ENCODE measurements at regions not wholly inside any gene's neighbourhood (a gene's known extent, or its start where the extent isn't known, plus 50 kb on each side); places are given as distances from the start of the nearest gene placed in this dataset.

DNA sequence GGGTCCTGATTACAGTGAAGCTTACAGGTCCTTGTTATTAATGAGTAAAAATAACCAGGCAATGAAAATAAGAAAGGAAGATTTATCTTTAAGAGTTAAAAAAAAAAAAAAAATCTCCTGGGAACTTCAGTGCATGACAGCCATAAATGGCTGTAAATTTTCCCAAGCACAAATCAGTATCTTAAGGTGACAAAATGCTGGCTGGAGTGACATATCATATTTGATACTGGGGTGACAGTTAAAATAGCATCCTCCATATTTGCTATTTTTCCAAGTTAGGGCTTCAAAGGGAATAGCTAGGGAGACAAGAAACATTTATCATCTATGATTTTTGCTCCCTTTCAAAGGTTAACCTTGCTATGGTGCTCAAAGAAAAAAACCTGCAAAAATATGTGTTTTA lies 226.6 kb downstream of the PRDM2 start:
- DNase-seq, result no peak

DNA sequence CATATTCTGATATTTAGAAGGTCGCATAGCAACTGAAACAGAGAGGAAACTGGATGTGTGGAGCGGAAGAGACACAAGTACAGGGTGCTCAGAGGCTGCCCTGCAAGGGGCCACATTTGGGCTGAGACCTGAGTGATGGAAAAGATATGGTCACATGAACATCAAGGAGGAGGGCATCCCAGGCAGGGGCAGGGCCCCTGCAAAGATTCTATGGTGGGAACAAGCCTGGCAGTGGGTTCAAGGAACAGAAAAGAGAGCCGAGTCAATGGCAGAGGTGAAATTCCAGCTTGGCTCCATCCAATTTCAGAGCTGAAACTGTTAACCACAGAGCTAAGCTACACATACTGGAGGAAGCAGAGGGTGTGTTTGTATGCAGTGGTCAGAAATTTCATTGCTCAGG lies 227.7 kb downstream of the PRDM2 start:
- DNase-seq, result no peak

DNA sequence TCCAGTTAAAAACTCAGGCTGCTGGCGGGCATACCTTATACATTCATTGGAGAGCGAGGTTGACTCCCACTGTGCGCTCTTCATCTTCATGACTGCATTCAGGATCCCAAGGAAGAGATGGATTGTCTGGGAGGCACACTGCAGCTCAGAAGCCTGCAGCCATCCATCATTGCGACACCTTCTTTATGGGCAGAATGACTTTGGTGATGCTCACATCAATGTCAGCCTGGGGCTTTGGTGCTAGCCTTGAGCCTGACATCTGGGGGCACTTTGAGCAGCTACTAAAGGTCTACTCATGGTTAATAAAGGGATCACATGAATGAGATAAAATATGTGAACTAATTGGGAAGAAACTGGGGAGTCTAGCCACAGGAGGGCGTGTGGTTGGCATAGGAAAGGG lies 229.3 kb downstream of the PRDM2 start:
- DNase-seq, result no peak

DNA sequence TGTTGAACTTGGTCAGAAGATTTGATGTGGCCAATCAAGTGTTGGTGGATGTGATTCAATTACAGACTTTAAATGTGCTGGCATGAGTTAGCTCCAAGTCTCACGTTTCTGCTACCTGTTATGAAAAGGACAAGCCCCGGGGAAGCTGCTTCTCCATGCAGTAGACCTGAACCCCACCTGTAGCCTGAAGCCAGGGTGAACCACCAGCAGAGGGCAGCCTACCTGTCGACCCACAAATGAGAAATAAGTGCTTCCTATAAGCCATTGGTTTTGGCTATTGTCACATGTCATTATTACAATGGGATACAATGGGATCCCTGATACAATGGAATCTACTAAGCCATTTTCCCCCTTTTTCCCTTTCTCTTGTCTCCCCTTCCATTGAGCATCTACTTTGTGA lies 230.2 kb downstream of the PRDM2 start:
- no peak for DNase-seq

DNA sequence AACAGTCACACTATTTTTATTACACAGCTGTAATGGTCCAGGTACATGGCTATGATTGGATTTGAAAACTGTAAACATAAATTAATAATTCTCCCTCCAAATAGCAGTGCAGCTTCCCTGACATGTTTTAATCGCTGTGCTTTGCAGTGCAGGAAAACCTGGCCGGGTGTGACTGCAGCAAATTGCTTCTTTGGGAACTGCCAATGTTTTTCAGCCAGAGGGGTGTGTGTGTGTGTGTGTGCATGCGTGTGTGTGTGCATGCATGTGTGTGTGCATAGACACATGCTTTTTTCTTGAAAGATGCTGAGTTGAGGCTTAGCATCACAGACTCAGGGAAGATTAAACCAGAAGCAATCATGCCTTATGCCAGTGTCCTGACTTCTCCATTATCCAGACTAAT lies 231.2 kb downstream of the PRDM2 start:
- DNase-seq, result no peak

DNA sequence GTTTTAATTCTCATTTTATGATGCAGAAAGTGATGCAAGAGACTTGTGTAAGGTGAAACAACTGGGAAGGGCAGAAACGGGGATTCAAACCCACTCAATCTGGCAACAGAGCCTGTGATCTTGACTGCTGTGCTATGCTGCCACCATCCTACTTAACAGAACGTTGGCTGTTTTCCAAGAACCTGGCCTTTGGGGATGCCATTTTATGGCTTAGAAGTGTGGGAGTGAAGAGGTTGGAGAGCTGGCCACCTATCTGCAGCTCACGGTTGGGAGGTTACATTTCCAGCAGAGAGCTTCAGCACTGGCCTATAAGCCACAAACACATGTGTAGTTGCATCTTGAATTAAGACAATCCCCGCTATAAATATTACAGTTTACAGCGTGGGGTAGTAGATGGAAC lies 235.3 kb downstream of the PRDM2 start:
- no peak for DNase-seq

DNA sequence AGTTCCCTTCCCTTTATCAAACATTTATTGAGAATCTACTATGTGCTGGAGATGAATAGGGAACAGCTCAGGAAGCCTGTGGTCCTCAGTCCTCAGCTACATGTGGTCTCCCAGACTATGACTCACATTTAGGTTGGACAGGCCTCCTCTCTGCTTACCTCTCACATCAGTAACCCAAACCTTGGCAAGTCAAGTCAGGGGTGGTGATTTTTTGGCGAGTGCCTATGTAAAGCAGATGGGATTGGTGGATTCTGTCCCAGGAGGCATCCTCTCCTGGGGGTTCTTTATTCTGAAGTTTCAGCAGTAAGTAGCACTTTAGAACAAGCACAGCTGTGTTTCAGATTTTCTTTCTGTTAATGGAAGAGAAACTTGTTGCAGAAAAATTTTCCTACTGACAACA lies 241.3 kb downstream of the PRDM2 start:
- no peak for DNase-seq

DNA sequence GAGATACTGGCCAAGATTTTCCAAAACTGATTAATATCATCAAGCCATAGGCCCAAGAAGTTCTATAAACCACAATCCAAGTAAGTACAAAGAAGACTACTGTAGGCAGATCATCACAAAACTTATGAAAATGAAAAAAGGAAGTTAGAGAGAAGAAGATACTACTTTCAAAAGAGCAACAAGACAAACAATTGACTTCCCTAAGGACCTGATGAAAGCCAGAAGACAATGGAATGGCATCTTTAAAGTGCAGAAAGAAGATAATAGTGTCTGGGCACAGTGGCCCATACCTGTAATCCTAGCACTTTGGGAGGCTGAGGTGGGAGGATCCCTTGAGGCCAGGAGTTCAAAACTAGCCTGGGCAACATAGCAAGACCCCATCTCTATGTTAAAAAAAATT lies 243.1 kb downstream of the PRDM2 start:
- no peak for DNase-seq

DNA sequence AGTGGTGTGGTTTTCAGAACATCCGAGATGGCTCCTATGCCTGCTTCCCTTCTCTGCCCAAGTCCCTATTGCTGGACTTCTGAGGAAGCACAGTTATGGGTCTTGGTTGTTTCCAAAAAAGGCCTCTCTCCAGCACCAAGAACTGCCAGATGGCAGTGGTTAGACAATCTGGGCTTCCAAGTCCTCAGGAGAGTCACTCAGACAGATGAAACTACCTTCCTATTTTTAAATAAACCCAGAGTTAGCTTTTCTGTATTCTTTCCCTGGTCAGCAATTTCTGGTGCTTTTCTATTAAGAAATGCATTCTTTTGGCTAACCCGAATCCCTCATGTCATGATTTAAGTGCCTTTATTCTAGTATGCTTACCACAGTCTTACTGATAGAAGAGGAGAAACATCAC lies 245.9 kb downstream of the PRDM2 start:
- DNase-seq, result no peak

DNA sequence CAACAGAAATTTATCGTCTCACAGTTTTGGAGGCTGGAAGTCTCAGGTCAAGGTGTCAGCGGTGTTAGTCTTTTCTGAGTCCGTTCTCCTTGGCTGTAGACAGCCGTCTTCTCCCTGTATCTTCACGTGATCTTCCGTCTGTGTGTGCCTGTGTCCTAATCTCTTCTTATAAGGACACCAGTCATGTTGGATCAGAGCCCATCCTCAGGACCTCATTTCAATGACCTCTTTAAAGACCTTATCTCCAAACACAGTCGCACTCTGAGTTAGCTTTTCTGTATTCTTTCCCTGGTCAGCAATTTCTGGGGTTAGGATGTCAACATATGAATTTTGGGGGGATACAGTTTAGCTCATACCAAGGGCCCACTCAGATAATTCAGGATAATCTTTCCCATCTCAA lies 247.7 kb downstream of the PRDM2 start:
- DNase-seq, result no peak

DNA sequence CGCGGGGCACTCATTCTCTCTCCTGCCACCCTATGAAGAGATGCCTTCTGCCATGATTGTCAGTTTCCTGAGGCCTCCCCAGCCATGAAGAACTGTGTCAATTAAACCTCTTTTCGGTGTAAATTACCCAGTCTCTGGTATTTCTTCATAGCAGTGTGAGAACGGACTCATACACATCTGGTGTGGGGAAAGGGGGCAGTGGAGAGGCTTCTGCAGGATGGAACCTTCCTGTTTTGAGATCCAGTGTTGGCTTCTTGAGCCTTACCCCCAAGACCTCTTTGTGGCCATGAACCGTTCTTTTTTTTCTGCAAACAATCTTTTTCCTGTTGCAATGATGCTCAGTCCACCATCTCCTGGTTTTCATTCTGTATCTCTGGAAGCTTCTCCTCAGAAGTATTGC lies 248.4 kb downstream of the PRDM2 start:
- DNase-seq, result no peak

DNA sequence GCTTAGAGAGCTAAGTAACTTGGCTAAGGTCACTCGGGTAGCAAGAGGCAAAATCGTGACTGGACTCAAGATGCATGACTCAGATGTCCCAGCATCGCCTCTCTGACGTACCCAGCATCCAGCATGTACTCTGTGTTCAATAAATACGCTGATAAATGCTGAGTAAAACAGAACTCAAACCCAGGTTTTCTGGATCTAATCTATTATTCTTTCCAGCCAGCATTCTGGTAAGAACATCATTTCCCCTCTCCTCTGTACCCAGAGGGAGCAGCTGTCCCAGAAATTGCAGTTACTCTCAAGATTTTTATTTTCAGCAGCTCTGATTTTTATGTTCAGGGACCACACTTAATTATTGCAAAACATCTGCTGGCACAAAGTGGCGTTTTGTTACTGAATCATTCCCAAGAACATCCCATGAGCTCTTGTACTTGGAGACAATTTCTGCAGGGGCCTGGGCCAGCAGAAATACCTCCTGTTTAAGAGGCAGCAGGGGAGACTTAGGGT lies 249.0 kb downstream of the PRDM2 start:
- DNase-seq, result no peak

DNA sequence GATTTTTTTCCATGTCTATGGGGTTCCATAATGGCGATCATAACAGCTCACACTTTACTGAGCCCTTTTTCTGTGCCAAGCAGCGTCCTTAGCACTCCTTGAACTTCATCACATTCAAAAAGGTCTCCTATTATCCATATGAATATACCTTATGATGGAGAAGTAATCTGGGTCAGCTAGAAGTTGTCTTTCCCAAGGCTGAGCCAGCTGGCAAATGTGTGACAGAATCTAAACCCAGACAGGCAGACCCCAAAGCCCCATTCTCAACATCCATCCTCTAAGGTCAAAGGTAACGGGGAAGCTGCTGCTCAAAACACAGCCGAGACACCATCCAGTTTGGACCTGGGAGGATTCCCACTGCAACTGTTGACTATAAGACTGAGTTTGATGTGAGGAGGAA lies 249.6 kb downstream of the PRDM2 start:
- no peak for DNase-seq

DNA sequence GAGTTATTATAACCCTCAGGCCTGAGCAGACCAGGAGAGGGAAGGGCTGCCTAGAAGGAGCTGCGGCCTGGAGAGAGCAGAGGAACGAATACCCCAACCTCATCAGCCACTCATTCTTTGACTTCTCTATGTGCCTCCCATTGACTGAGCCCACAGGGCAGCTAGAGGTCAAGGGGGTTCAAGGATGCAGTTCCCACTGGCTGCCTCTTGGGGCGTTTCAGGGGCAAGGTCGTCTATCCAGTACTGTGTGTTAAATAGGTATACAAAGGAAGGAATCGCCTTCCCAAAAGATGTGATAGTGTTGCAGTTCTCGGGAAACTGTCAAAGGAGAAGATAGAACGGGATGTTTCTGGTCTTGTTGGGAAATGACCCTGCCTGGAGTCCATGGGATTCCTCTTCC lies 250.6 kb downstream of the PRDM2 start:
- DNase-seq, result no peak

DNA sequence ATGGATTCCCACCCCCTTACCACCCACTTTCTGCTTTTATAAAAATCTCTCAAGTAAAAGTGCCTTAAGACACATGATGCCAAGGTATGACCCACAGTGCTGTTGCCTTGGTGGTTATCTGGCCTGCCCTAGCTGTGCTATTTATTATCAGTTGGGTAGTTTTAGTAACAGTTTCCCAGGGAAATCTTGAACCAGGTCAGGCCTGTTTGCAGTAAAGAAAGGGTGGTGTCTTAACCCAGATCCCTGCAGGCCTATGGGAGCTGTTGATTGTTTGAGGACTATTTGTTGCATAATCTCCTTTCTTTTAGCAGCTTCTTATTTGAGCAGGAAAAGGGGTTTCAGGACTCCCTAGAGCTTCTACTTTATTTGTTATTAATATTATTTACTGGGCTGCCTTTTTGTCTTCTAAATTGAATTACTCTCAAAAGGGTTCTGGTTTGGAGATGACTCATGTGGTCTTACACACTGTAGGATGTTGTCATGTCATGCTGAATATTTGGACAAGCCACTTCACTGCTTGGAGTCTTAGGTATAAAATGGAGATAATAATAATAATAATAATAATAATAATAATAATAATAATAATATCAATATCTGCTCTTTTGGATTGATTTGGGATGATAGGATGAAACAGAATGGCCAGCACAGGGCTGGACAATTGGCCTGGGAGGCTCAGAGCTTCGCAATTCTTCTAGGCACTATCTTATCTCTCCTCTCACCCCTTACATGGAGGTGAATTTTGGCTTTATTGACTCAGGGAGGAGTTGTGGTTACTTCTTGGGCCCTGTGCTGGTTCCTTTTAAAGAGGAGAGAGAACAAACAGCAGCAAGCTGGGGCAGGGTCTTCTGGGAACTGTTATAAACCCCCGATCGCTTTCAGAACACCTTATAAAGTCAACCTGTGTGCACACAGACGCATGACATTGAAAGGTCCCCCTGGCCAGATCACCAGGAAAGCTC lies 252.1 kb downstream of the PRDM2 start:
- DNase-seq, result no peak

DNA sequence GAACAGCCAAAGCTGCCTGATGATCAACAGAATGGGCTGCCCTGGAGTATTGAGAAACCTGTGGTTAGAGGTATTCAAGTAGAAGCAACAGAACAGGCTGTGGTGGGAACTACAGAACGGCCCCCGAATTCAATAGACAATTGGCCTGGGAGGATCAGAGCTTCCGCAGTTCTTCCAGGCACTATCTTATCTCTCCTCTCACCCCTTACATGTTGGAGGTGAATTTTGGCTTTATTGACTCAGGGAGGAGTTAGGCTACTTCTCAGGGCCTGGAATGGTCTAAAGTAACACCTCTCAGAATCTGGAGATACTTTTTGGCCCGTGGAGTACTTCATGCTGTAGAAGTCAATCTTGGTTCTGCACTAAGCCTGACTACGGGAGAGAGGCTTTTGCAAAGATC lies 253.0 kb downstream of the PRDM2 start:
- no peak for DNase-seq

DNA sequence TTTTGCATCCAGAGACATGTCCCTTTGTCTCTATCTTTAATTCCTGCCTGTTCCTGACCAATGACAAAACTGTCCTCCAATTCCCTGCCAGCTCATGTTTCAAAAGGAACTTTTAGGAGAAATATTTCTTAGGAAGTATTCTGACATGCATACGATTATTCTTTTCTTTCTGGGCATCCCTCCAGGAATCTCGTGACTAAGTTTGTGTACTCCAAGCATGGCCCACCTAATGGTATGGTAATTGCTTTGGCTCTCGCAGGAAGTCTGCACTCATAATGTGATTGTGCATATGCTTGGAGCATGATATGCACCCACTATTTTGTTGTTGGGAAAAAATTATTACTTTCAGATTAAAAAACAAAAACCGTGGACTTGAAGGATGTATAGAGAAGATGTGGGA lies 256.4 kb downstream of the PRDM2 start:
- DNase-seq, result no peak

DNA sequence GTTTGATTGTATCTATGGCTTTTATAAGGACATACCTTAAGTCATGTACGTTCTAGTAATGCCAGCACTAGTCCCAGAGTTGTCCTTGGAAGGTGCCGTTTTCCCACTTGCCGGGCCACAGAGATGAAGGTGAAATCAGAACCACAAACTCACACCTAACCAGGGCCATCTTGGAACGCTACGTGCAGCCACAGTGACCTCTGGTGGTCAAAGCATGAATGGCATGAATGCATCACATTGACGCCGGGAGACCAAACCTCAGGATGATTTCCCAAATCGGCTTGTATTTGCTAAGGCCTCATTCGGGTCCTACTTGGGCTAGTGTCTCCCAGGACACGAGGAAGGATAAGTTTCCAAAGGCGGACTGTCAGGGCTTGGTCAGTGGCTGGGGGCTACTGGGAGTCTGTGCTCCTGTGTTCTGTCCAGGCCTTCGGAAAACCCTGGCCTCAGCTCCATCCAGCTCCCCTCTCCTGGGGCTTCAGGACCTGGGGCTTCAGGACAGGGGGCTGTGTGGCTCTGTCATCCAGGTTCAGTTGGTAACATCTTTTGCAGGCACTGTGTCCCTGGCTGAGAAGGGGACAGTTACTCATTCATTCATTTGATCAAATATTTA lies 260.5 kb downstream of the PRDM2 start:
- DNase-seq, result peak; percentile 62

DNA sequence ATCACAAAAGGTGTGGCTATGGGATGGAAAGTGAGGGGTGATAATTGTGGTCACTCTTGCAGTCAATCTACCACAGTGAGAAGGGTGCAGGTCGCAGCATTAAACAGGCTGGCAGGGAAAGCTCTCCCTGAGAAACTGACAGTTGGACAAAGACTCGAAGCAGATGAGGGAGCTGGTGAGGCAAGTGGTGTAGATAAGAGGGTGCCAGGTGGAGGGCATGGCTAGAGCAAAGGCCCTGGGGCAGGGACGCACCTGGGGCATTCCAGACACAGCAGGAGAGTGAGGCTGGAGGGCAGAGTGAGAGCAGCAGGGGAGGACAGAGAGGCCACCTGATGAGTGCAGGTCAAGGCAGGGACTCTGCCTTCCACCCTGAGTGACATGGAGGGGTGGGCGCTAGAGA lies 264.8 kb downstream of the PRDM2 start:
- DNase-seq, result no peak

DNA sequence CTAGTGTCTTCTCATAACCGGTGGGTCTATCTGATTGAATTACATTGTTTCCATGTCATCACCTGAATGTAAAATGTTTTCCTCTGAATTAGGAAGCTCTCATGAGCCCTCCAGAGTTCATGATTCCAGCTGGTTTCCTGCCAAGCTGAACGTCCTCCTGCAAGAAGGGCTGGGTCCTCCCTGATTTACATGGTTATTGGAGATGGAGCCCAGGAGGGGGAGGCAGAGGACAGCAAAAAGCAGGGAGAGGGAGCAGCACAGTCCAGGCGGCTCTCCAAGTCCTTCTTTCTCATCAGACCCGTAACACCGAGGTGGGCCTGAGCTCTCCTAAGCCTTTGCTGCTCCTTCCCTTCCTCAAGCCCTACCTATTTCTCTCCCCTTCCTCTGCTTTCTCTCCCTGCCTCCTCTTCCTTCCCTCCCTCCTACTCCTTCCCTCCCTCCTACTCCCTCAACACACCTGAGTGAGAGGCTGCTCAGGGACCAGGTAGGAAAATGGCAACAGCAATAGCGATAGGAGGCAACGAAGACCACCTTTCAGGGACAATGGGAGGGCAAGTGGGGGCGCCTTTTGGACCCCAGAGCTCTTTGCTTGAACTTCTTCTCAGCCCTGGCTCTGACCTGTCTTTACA lies 265.9 kb downstream of the PRDM2 start:
- no peak for DNase-seq

DNA sequence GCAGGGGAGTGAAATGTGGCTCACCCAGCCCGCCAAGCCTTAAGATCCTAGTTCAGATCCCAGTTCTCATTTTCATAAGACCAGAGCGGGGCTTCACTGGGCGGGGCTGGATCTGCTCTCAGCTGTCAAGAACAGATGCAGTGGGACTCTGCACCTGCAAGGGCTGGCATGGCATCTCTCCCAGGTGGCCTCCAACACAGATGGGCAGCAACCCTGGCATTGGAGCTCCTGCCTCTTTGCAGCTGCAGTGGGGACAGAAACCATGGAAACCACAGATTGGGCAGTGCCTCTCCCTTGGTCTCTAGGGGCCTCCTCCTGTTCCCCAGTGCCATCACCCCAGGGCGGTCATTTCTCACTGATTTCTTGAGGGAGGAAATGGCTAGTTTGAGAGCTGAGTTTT lies 267.7 kb downstream of the PRDM2 start:
- no peak for DNase-seq

DNA sequence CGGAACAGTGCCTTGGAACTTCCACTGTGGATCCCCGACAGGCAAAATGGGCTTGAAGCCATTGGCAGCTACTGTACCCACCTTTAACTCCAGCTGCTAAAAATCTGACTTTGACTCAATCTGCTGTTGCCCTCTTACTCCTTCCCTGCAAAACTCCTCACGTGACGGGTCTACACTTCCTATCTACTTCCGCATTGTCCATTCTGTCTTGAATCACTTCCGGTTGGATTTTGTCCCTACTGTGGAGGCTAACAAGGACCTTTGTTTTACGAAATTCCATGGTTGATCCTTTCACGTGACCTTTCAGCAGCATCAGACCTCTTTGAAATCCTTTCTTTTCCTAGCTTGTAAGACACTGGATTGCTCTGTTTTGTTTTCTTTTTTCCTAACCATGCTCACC lies 268.4 kb downstream of the PRDM2 start:
- no peak for DNase-seq

DNA sequence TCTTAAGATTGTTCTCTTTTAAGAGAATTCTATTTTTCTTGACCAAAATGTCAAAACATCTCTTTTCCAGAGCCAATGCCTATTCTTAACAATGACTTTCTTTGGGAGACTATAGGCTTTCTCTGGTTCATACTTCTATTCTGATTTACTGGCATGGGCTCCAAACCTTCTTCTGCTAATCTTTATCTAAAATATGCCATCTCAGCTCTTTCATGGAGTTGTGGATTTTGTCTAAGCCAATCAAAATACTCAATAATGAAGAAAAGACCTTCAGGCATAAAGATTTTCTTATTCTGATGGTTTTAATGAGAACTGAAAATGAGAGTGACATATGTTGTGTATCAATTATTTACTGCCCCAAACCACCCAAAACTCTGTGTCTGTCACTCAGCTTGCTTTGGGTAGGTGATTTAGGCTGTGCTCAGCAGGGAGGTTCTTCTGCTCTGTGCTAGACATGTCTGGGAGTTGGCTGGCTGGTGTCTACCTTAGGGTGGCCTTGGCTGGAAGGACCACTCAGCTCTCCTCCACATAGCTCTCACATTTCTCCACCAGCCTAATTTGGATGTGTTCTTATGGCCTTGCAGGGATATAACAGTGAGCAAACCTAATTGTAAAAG lies 270.8 kb downstream of the PRDM2 start:
- DNase-seq, result no peak

DNA sequence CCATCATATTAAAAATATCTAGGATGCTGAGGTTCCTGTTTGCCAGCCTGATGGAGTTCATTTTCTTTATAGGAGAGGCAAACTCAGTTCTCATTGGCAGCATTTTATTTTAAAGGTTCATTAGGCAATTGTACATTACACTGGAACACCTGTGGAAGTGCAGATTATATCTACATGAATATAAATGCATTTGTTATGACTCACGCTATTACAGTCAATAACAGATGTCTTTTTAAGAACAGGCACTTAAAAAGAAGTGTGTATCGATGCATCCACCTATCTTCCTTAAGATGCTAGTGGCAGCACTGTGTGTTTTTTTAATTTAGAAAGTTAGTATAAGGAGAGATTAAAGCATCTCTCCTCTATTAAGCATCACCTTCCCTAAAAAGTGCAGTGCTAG lies 276.5 kb downstream of the PRDM2 start:
- DNase-seq, result no peak
